Thoracic aorta (tissue), 2 donors: ENCODE measurements at regions not wholly inside any gene's neighbourhood (a gene's known extent, or its start where the extent isn't known, plus 50 kb on each side); places are given as distances from the start of the nearest gene placed in this dataset.

Experiments
- ATAC-seq: fragments of 150-250 bp; one replicate; pipeline ENCODE4 v1.8.0; 2017; ENCODE audit warnings: low read depth; ENCODE audit not compliant: insufficient number of reproducible peaks, low FRiP score
- DNase-seq: peaks from one replicate; pipeline ENCODE4 v3.0.0-alpha.2; 2020; ENCODE audit warnings: low spot score
- H3K27ac ChIP-seq, 2 donors: fragments of 200-600 bp; sonication (generic); 1 replicate in 1 of 2; 2 replicates in 1 of 2; pipeline ENCODE4 v1.5.1; 2016; ENCODE audit warnings: mild to moderate bottlenecking in 2 of 2, moderate library complexity in 2 of 2
- H3K27me3 ChIP-seq: fragments of 200-600 bp; sonication (generic); replicated peaks from 2 replicates; pipeline ENCODE4 v1.6.0; 2016; ENCODE audit warnings: mild to moderate bottlenecking; ENCODE audit not compliant: insufficient read depth
- H3K36me3 ChIP-seq: fragments of 200-600 bp; sonication (generic); one replicate; pipeline ENCODE4 v1.5.1; 2016
- H3K4me1 ChIP-seq, 2 donors: fragments of 200-600 bp; sonication (generic); 1 replicate in 1 of 2; 2 replicates in 1 of 2; pipeline versions ENCODE4 v1.5.1 to v1.6.0; 2016; ENCODE audit warnings: low read depth in 2 of 2, mild to moderate bottlenecking in 1 of 2; ENCODE audit not compliant: control insufficient read depth in 1 of 2
- H3K4me3 ChIP-seq: fragments of 200-600 bp; sonication (generic); 2 replicates; pipeline ENCODE4 v1.5.1; 2016; ENCODE audit warnings: mild to moderate bottlenecking
- H3K9me3 ChIP-seq: fragments of 200-600 bp; sonication (generic); 2 replicates; pipeline ENCODE4 v1.5.1; 2016
- TF ChIP-seq, protein P1 (sequence below): fragments of 200-600 bp; sonication (generic); IDR thresholded peaks from one replicate; pipeline ENCODE4 v1.5.1; 2019; ENCODE audit warnings: antibody characterized with exemption

DNA sequence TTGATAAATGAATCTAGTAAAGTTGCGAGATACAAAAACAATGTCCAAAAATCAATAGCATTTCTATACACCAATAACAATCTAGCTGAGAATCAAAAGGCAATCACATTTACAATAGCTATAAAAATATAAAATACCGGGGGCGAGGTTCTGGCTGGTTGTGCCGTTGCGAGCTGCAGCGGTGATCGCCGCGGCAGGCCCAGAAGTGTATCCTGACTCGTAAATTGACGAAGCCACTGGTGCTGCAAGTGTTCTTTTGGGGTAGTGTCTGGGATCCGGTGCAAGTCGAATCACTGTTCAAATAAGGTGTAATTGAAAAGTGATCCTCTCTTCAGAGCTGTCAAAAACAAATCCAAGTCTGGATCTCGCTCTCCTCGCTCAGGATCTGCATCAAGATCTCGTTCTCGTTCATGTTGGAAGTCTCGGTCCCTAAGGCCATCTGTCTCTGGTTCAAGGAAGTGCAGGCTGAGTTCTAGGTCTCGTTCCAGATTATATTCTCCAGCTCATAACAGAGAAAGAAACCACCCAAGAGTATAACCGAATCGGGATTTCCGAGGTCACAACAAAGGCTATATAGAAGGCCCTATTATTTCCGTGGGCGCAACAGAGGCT lies 80.1 kb upstream of the STT3B start:
- Histone ChIP-seq H3K4me1 (no peaks in the 10 kb centered on the region), H3K9me3 (peaks cover 6% of the 10 kb centered on the region), H3K4me3 (no peak overlapping the region), H3K36me3 (no peaks in the 10 kb centered on the region), H3K27ac (no peak overlapping the region), H3K27me3 (no peaks in the 10 kb centered on the region)
- DNase-seq: no peak
- TF ChIP-seq, protein P1, sequence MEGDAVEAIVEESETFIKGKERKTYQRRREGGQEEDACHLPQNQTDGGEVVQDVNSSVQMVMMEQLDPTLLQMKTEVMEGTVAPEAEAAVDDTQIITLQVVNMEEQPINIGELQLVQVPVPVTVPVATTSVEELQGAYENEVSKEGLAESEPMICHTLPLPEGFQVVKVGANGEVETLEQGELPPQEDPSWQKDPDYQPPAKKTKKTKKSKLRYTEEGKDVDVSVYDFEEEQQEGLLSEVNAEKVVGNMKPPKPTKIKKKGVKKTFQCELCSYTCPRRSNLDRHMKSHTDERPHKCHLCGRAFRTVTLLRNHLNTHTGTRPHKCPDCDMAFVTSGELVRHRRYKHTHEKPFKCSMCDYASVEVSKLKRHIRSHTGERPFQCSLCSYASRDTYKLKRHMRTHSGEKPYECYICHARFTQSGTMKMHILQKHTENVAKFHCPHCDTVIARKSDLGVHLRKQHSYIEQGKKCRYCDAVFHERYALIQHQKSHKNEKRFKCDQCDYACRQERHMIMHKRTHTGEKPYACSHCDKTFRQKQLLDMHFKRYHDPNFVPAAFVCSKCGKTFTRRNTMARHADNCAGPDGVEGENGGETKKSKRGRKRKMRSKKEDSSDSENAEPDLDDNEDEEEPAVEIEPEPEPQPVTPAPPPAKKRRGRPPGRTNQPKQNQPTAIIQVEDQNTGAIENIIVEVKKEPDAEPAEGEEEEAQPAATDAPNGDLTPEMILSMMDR: no peak
- ATAC-seq: no peak

DNA sequence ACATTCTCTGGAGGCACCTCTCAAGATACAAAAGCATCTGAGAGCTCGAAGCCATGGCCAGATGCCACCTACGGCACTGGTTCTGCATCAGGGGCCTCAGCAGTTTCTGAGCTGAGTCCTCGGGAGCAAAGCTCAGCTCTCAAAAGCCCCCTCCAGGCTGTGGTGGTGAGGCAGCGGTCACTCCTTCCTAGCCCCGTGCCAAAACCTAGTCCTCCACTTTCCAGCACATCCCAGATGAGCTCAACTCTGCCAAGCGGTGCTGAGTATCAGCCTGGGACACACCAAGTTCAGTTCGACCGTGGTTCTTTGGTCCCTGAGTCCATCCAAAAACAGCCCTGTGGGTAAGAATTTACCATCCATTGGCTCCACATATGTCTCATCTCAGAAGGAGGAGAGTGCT lies 79.3 kb upstream of the STT3B start:
- Histone ChIP-seq H3K4me1 (no peaks in the 10 kb centered on the region), H3K27me3 (no peaks in the 10 kb centered on the region), H3K4me3 (no peak overlapping the region), H3K36me3 (no peaks in the 10 kb centered on the region), H3K27ac (no peak overlapping the region), H3K9me3 (peaks cover 6% of the 10 kb centered on the region)
- no peak for ATAC-seq
- TF ChIP-seq, protein P1: no peak
- no peak for DNase-seq

DNA sequence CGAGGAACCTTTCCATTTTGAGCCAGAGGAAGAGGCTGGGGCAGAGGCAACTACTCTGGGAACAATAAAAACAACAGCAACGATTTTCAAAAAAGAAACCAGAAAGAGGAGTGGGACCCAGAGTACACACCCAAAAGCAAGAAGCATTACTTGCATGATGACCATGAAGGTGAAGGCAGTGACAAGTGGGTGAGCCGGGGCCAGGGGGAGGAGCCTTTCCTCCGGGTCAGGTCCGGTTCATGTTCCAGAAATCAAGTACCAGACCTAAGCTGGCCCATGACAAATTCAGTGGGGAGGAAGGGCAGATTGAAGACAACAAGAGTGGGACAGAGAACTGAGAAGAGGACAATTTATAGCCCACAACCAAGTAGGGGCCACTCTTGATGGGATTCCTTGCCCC lies 77.2 kb upstream of the STT3B start:
- H3K4me1 ChIP-seq: no peaks in the 10 kb centered on the region
- DNase-seq (no peak), ATAC-seq (no peak)
- TF ChIP-seq, protein P1: no peak
- H3K4me3 ChIP-seq: no peak overlapping the region
- H3K27me3 ChIP-seq: no peaks in the 10 kb centered on the region
- H3K27ac ChIP-seq: no peak overlapping the region
- H3K9me3 ChIP-seq: no peaks in the 10 kb centered on the region
- H3K36me3 ChIP-seq: no peaks in the 10 kb centered on the region

DNA sequence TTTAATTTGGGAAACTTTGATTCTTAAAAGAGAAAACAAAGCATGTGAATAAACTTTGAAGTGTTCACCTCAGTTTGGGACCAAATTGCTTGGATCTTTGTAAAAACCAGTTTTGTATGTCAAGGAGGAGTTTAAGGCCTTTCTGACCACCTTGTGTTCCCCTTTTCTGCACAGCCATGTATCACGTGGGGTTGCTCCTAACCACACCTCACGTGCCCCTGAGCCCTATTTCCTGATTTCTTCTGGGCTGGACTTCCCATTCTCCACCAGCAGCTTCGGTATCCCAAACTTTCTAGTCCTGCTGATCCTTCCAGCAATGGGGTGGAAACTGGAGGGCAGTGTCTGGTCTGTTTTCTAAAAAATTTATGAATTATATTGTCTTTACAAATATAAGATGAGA lies 76.4 kb upstream of the STT3B start:
- TF ChIP-seq, protein P1: no peak
- no peak overlapping the region for H3K27ac ChIP-seq
- no peak for DNase-seq
- no peak for ATAC-seq
- no peaks in the 10 kb centered on the region for H3K4me1 ChIP-seq
- H3K9me3 ChIP-seq: no peaks in the 10 kb centered on the region
- no peak overlapping the region for H3K4me3 ChIP-seq
- no peaks in the 10 kb centered on the region for H3K27me3 ChIP-seq
- no peaks in the 10 kb centered on the region for H3K36me3 ChIP-seq

DNA sequence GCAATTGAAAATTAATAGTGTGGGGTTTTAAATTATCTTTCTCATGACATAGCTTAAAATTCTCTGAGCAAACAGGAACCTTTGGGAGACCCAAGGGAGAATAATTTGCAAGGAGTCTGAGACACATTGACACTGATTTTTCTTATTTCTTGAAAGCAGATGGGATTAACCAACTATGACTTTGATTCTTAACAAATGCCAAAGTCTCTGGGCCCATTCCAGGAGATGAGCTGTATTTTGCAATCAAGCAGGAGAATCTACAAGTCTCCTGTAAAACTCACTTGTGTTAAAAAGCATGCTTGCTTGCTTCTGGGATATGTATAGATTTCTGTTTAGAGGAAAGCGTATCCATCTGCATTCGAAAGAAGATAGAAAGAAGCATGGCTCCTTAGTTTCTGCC lies 71.3 kb upstream of the STT3B start:
- Histone ChIP-seq H3K4me1 (no peaks in the 10 kb centered on the region), H3K9me3 (no peaks in the 10 kb centered on the region), H3K4me3 (no peak overlapping the region), H3K27ac (no peak overlapping the region), H3K27me3 (no peaks in the 10 kb centered on the region), H3K36me3 (no peaks in the 10 kb centered on the region)
- no peak for DNase-seq
- ATAC-seq: no peak
- TF ChIP-seq, protein P1: no peak
